Testis (tissue), 2 donors: ENCODE measurements at regions not wholly inside any gene's neighbourhood (a gene's known extent, or its start where the extent isn't known, plus 50 kb on each side); places are given as distances from the start of the nearest gene placed in this dataset.

Source experiments
- DNase-seq: peaks from one replicate; pipeline ENCODE4 v3.0.0-alpha.2; 2019
- H3K27ac ChIP-seq, 2 donors: fragments of 200-600 bp; sonication (generic); one replicate each; pipeline ENCODE4 v1.5.1; 2019
- H3K27me3 ChIP-seq: fragments of 200-600 bp; sonication (generic); one replicate; pipeline ENCODE4 v1.5.1; 2019
- H3K36me3 ChIP-seq: fragments of 200-600 bp; sonication (generic); one replicate; pipeline ENCODE4 v1.5.1; 2017; ENCODE audit warnings: low read depth; ENCODE audit errors: missing control alignments
- H3K4me1 ChIP-seq: fragments of 200-600 bp; sonication (generic); one replicate; pipeline ENCODE4 v1.5.1; 2019
- H3K4me3 ChIP-seq, 2 donors: fragments of 200-600 bp; sonication (generic); one replicate each; pipeline ENCODE4 v1.5.1; 2017 to 2019
- H3K9me3 ChIP-seq: fragments of 200-600 bp; sonication (generic); one replicate; pipeline ENCODE4 v1.5.1; 2017
- POLR2A ChIP-seq: fragments of 450-650 bp; IDR thresholded peaks from one replicate; pipeline ENCODE4 v1.6.1; 2017; ENCODE audit warnings: antibody characterized with exemption, mild to moderate bottlenecking, moderate library complexity
- whole genome bisulfite sequencing, 2 donors: methylation state at CpG; one replicate each; pipeline ENCODE4 v1.1.5; 2018; 5-methylcytosine and 5-hydroxymethylcytosine counted together
- intact Hi-C: fragments of 100-400 bp; cut with DNase I; formaldehyde crosslinking; loops from one replicate; pipeline ENCODE4 v1.15.1; 2023; ENCODE audit warnings: low total_unique reads
- TF ChIP-seq, protein P1 (sequence below), 3 experiments: fragments of 450-650 bp in 2 of 3; fragments of 200-600 bp in 1 of 3; sonication (generic) in 1 of 3; IDR thresholded peaks; one replicate each; pipeline ENCODE4 v1.5.1; 2016 to 2019; ENCODE audit warnings: antibody characterized with exemption in 3 of 3, mild to moderate bottlenecking in 2 of 3, moderate library complexity in 1 of 3

DNA sequence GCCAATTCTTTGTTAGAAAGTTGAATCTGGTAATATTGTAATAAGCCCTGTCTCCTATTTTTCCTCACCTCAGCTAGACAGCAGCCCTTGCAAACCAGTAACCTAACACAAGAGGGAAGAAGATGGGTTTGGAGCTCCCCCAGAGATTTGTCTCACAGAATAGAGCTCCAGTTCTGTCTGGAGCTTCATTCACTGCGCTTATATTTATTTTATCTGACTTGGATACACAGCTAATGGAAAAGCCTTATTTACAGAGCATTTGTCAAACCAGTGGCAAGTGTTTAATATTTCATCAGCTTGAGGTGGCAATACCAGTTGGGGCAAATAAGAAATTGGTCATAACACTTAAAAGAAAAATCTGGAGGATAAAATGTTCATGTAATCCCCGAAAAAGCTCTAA is 1094.0 kb downstream of the FSCB start:
- intact Hi-C loops, result no loop called here
- TF ChIP-seq, protein P1, sequence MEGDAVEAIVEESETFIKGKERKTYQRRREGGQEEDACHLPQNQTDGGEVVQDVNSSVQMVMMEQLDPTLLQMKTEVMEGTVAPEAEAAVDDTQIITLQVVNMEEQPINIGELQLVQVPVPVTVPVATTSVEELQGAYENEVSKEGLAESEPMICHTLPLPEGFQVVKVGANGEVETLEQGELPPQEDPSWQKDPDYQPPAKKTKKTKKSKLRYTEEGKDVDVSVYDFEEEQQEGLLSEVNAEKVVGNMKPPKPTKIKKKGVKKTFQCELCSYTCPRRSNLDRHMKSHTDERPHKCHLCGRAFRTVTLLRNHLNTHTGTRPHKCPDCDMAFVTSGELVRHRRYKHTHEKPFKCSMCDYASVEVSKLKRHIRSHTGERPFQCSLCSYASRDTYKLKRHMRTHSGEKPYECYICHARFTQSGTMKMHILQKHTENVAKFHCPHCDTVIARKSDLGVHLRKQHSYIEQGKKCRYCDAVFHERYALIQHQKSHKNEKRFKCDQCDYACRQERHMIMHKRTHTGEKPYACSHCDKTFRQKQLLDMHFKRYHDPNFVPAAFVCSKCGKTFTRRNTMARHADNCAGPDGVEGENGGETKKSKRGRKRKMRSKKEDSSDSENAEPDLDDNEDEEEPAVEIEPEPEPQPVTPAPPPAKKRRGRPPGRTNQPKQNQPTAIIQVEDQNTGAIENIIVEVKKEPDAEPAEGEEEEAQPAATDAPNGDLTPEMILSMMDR (IDR thresholded peaks at IDR 0.05), result no peak
- TF ChIP-seq POLR2A, result no peak
- Histone ChIP-seq H3K36me3 (no peaks in the 10 kb centered on the region), H3K4me3 (no peak overlapping the region), H3K9me3 (no peaks in the 10 kb centered on the region), H3K27me3 (no peaks in the 10 kb centered on the region), H3K27ac (no peak overlapping the region), H3K4me1 (no peaks in the 10 kb centered on the region)
- no peak for DNase-seq
- WGBS, 2 donors, result 88 to 89% methylated on average over 2 of the region's 2 CpGs

DNA sequence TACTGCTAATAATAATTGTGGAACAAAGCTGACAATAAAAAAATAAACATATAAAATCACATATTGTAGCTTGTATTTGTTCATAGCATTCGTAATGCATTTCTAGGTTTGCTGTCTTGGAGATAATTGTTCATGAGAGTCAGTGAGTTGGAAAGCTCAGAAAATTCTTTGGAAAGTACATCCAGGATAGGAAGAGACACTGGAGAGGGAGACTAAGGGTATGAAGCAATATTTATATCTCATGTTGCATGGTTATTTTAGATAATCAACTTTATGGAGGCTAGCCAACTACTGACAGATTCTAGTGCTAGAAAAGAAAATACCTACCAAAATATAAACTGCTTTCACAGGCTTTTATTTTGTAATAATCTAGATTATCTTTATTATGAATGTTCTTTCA is 1095.2 kb downstream of the FSCB start:
- no peaks in the 10 kb centered on the region for H3K27me3 ChIP-seq
- no peak for DNase-seq
- intact Hi-C loops, result no loop called here
- H3K4me3 ChIP-seq, result no peak overlapping the region
- no peaks in the 10 kb centered on the region for H3K9me3 ChIP-seq
- TF ChIP-seq POLR2A, result no peak
- TF ChIP-seq, protein P1 (IDR thresholded peaks at IDR 0.05), result no peak
- H3K27ac ChIP-seq, result no peak overlapping the region
- H3K4me1 ChIP-seq, result no peaks in the 10 kb centered on the region
- WGBS, 2 donors, result 57 to 58% methylated on average over 1 of the region's 1 CpG
- no peaks in the 10 kb centered on the region for H3K36me3 ChIP-seq

DNA sequence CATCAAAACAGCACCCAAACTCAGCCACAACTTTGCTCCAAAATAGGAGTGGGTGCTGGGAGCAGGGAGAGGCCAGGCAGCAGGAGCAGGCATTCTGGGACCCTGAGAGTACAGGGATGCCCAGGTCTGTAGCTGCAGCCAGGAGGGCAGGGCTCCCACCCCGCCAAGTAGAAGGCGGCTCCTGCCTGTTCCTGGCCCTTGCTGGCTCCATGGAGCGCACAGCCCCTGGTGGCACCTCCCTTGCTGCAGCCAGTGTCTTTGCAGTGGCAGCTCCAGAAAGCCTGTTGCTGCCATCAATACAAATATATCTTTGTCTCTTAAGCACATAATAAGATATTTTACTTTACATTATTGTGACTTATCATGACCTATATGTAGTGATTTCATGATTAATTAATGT is 1096.5 kb downstream of the FSCB start:
- no peak for DNase-seq
- TF ChIP-seq, protein P1 (IDR thresholded peaks at IDR 0.05), result no peak
- no peak for TF ChIP-seq POLR2A
- no peak overlapping the region for H3K27ac ChIP-seq
- no peak overlapping the region for H3K4me3 ChIP-seq
- intact Hi-C loops, result no loop called here
- no peaks in the 10 kb centered on the region for H3K9me3 ChIP-seq
- no peaks in the 10 kb centered on the region for H3K36me3 ChIP-seq
- 0 to 70% methylated on average over 1 to 3 of the region's 3 CpGs for WGBS, 2 donors
- no peaks in the 10 kb centered on the region for H3K27me3 ChIP-seq
- no peaks in the 10 kb centered on the region for H3K4me1 ChIP-seq

DNA sequence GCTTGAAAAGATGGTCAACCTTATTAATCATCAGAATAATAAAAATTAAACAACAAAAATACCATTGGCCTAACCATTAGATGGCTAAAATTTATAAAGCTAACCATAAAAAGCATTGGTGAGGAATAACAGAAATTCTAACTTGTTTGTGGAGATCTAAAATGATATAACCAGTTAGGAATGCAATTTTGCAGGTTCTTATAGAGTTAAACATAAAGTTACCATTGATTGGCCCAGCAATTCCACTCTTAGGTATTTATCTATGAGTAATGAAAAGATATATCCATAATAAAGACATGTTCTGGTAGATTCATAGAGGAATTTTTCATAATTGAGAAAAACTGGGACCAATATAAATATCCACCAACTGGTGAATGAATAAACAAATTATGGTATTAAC is 1098.6 kb downstream of the FSCB start:
- Histone ChIP-seq H3K27me3 (no peaks in the 10 kb centered on the region), H3K9me3 (no peaks in the 10 kb centered on the region), H3K4me1 (no peaks in the 10 kb centered on the region), H3K27ac (no peak overlapping the region), H3K4me3 (no peak overlapping the region), H3K36me3 (no peaks in the 10 kb centered on the region)
- TF ChIP-seq, protein P1 (IDR thresholded peaks at IDR 0.05), result no peak
- TF ChIP-seq POLR2A, result no peak
- intact Hi-C loops, result no loop called here
- no peak for DNase-seq

DNA sequence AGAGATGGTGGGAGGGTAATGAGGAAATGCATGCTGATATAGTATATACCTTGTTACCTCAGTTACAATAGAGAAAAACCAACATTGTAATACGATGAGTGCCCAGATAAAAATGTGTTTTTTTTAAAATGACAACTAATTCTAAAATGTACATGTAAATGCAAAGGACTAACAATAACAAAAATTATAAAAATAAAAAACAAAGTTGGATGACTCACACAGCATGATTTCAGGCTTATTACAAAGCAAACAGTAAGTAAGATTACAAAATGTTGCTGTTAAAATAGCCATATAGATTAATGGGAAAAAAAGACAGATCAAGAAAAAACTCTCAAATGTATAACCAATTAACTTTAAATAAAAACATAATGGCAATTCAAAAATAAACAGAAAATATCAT is 1099.4 kb downstream of the FSCB start:
- Histone ChIP-seq H3K9me3 (no peaks in the 10 kb centered on the region), H3K36me3 (no peaks in the 10 kb centered on the region), H3K27ac (no peak overlapping the region), H3K4me1 (no peaks in the 10 kb centered on the region), H3K27me3 (no peaks in the 10 kb centered on the region), H3K4me3 (no peak overlapping the region)
- intact Hi-C loops, result no loop called here
- WGBS, 2 donors, result 86 to 90% methylated on average over 1 of the region's 1 CpG
- TF ChIP-seq, protein P1 (IDR thresholded peaks at IDR 0.05), result no peak
- TF ChIP-seq POLR2A, result no peak
- DNase-seq, result no peak
